ENCODE measurements at regions not wholly inside any gene's neighbourhood (a gene's known extent, or its start where the extent isn't known, plus 50 kb on each side); places are given as distances from the start of the nearest gene placed in this dataset.

DNA sequence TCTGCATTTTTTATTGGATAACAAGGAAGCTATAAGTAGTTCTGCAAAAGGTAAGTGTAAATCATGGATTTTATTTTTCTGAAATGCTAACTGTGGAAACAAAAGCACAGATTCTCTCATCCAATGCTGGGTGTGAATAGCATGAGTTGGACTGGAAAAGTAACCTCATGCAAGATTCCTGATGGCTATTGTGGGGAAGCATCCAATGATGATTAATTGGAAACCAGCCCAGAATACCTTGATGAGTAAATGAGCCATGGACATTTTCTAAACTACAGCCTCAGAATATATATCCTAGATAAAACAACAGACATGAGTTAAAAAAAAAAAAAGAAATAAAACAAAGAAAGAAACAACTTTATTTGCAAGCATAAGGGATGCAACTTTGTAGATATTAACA is 934.6 kb downstream of the CCSER2 start:
- no peak for TF ChIP-seq ZNF384 (IDR thresholded peaks at IDR 0.05)
- TF ChIP-seq NFRKB (IDR thresholded peaks at IDR 0.05), result no peak
- TF ChIP-seq CTBP1 (IDR thresholded peaks at IDR 0.05; ENCODE audit: borderline replicate concordance), result no peak
- no peak for TF ChIP-seq BHLHE40 (IDR thresholded peaks at IDR 0.05; ENCODE audit: borderline replicate concordance)
- no peak for TF ChIP-seq FOXM1 (IDR thresholded peaks at IDR 0.05; ENCODE audit: borderline replicate concordance)
- no peak for TF ChIP-seq HDGF (IDR thresholded peaks at IDR 0.05; ENCODE audit: borderline replicate concordance)
- no peak for TF ChIP-seq SUZ12 (IDR thresholded peaks at IDR 0.05)
- TF ChIP-seq SP1 (IDR thresholded peaks at IDR 0.05), result no peak
- no peak for TF ChIP-seq FOXK2 (IDR thresholded peaks at IDR 0.05)
- no peak for TF ChIP-seq FOXA1 (IDR thresholded peaks at IDR 0.05)
- no peak for TF ChIP-seq TARDBP (IDR thresholded peaks at IDR 0.05)
- no peak for TF ChIP-seq L3MBTL2 (conservative IDR thresholded peaks at IDR 0.05)

All from HEK293T (cell line).